AG09319 (cell line): ENCODE measurements at regions not wholly inside any gene's neighbourhood (a gene's known extent, or its start where the extent isn't known, plus 50 kb on each side); places are given as distances from the start of the nearest gene placed in this dataset.

ENCODE experiments used
- DNase-seq: peaks from one replicate; pipeline ENCODE4 v3.0.0-alpha.2; 2010; ENCODE audit warnings: low read depth; ENCODE audit errors: extremely low read depth
- CTCF ChIP-seq: IDR thresholded peaks from 2 replicates; pipeline ENCODE4 v1.5.1; 2011; ENCODE audit warnings: low read depth, mild to moderate bottlenecking, inconsistent platforms, low read length, moderate library complexity

GRCh38 chr11:100625041-100625440, 62.0 kb upstream of the ARHGAP42 start:
- no peak for TF ChIP-seq CTCF

GRCh38 chr11:100629671-100630070, 57.4 kb upstream of the ARHGAP42 start:
- DNase-seq, result no peak
- no peak for TF ChIP-seq CTCF

More at GRCh38 chr11:100625041-100625440, 62.0 kb upstream of the ARHGAP42 start:
- no peak for DNase-seq

GRCh38 chr11:100630898-100631297, 56.2 kb upstream of the ARHGAP42 start:
- TF ChIP-seq CTCF, result no peak
- no peak for DNase-seq

- DNase-seq, result no peak
- no peak for TF ChIP-seq CTCF
Measured at GRCh38 chr11:100631316-100631715, 55.8 kb upstream of the ARHGAP42 start.

GRCh38 chr11:100632941-100633452, 54.1 kb upstream of the ARHGAP42 start:
- TF ChIP-seq CTCF, result no peak
- no peak for DNase-seq

- no peak for TF ChIP-seq CTCF
- DNase-seq, result no peak
Measured at GRCh38 chr11:100635194-100635593, 51.9 kb upstream of the ARHGAP42 start.

GRCh38 chr11:100636536-100636935, 50.6 kb upstream of the ARHGAP42 start:
- DNase-seq, result no peak
- TF ChIP-seq CTCF, result no peak
